HG03571 (cell line): ENCODE measurements at regions not wholly inside any gene's neighbourhood (a gene's known extent, or its start where the extent isn't known, plus 50 kb on each side); places are given as distances from the start of the nearest gene placed in this dataset.

Experiments
- ATAC-seq: cut with Tn5 transposase; IDR thresholded peaks from one replicate; pipeline ENCODE4 v1.9.1; 2021; ENCODE audit not compliant: unreplicated experiment

DNA sequence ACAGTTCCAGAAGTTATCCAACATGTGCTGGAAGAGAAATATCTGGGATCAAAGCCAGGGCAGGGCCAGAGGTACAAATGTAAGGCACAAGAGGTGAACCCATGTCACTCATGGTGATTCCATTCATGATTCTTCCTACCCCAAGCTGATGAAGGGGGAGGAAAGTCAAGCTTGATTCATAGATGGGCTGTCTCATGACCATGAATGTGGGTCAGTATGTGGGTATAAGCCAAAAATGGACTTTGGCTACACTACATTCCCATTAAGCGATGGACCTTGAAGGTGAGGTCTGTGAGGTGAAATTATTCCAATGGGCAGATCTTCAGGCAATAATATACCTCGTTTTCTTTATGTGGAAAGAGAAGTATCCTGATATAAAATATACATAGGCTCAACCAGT, 217.1 kb downstream of the BTG1 start:
- ATAC-seq = no peak

DNA sequence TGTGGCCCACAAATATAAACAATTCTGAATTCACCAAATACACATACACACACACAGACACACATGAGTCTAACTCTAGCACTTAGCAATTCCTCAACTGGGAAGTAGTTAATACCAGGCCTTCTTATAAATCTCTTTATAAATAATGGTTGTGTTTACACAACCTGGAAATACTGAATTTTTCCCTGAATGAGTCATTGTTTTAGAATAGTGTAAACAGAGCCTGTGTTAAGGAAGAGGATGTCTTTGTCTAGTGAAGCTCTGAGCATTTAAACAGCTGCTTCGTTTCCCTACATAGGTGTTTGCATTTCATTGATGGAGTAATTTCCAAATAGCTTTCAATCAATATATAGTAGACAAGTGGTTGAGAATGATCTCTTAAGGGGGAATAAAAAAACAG, 218.8 kb downstream of the BTG1 start:
- ATAC-seq = no peak

DNA sequence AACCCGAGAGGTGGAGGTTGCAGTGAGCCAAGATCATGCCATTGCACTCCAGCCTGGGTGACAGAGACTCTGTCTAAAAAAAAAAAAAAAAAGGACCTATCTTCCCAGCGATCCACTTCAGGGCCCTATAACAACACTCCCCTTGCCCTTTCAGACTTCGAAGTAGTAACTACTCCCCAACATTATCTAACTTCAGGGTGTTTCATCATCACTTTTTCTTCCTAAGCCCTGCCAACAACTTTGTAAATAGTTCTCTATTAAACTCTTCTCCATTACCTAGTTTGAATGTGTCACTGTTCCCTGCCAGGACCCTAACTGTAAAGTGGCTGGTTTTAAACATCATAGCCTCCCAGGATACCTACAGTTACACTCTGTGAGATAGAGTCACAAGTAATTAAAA, 220.8 kb downstream of the BTG1 start:
- no peak for ATAC-seq

DNA sequence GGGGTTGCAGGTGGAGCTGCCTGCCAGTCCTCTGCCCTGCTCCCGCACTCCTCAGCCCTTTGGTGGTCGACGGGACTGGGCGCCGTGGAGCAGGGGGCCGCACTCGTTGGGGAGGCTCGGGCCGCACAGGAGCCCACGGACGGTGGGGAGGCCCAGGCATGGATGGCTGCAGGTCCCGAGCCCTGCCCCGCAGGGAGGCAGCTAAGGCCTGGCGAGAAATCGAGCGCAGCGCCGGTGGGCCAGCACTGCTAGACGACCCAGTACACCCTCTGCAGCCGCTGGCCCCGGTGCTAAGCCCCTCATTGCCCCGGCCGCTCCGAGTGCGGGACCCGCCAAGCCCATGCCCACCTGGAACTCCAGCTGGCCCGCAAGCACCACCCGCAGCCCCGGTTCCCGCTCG, 221.8 kb downstream of the BTG1 start:
- no peak for ATAC-seq

DNA sequence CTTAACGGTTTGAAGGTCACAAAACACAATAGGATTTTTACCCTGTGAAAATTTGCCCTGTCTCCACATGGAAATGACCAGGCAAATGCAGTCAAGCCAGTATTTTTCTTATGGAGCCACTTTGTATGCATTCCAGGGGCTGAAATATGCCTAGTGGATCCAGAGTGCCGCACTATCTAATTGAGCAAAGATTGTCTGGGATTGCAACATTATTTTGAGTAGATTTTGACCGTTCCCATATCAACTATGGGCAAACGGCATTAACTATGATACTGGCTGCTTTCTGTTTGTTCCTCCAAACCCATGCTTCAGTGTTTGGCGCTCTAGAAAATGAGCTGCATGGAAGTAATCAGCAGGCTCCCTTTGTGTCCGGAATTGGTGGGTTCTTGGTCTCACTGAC, 223.0 kb downstream of the BTG1 start:
- ATAC-seq = no peak

DNA sequence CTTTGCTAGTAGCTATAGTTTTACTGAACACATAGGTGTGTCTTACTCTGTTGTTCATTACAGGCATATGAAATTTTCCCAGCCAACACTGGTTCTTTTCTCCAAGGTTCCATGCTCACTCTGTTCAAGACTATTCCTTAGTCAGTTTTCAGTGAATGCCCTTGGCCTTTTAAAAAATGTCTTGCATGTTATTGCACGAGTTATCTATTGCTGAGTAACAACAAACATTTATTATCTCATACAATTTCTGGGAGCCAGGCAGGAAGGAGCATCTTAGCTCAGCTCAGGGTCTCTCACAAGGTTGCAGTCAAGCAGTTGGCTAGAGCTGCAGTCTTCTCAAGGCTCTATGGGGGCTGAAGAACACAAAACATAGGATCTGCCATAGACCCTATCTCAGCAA, 223.5 kb downstream of the BTG1 start:
- no peak for ATAC-seq

DNA sequence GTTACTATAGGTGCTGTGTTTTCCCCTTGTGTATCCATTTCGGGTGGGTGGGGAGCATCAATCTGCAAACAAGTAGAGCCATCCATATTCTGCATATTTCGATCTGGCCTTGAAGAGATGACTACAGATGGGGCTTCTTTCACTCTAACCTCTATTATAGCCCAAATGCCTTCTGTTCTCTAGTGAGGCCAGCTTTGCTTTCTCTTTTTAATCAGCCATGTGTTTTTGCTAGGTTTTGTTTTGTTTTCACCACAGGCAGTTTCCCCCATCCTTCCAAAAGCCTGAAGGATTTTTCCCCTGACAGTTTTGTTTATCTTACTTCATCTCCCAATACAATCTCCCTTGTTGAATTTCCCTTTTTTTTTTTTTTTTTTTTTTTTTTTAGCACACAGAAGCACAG, 224.1 kb downstream of the BTG1 start:
- ATAC-seq = no peak

DNA sequence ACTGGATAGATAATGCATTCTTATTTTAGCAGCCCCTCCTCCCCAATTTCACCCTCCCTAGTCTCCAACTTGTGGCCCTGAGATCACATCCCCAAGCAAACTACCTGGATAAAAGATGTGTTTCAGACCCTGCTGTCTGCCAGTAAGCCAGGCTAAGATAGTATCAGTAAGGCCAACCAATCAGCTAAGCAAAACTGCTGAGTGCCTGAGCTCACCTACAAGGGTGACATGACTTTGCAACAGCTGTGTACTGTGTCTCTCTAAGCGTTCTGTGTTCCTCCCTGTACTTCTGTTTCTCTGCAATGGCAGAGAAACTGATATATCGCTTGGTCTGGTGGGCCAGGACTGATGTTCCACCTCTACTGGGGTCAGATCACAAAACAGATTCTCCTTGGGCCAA, 224.9 kb downstream of the BTG1 start:
- ATAC-seq = no peak

DNA sequence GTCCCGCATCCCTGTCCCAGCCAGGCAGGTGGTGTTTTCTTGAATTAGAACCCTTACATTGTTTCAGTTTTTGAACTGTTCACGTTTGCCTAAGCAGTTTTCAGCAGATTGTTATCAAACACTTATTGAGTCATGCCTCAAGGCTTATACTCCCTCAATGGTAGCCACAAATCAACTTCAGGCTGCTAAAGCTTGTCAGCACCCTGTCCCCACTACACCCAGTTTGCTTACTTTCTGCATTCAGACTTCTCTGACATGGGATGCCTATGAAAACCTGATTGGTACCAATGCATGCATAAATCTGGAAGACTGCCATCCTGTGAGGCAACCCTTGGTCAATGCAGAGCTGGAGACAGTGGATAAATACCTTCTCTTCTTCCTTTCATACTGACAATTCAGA, 225.4 kb downstream of the BTG1 start:
- ATAC-seq = no peak

DNA sequence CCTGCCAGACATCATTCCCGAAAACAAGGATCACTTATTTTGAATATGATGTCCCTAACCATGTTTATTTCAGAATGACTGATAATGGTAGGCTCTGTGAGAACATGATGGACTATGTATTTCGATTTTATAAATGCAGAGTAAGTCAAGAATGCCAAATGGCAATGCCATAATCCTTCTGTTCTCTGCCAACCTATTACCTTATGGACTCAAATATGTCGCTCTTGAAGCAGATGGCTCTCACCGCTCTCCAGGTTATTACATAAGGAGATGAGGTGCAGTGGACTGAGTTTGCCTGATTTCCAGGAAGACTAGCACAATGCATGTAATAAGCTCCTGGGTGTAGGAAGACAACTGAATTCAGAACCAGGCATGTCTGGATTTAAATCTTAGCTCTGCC, 227.2 kb downstream of the BTG1 start:
- ATAC-seq = no peak

DNA sequence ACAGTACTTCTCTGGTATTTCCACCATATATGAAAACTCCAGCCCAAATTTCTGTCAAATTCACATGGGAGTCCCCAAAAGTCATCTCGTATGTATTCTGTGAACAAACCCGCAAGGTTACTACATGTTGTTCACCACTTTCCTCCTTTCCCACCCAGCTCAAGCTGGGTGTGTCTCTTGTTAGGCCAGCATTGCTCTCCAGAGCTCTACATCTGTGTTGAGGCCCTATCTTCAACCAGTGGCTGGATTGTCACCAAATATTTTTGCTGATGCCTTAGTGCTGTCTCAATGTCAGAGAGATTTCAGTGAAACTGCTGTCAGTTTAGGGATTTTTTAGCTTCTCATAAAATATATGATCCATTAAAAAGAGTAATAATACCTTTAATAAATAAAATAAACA, 230.9 kb downstream of the BTG1 start:
- ATAC-seq = no peak

DNA sequence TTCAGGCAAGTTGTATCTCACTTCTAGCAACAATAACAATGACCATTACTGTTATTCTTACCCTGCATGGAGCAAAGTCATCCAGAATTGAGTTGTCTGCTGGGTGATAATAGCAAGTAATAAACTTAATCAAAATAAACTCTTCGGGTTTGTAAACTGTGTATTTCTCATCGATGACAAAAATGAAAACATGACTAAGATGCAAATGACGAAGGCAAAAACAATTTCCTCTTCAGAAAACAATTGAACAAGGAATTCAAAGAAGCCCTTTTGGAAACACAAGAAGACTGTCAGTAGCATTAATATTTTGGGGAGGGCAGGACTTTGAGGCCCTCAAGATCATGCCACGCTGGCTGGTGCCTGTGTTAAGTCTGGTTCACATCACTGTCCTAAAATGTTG, 232.0 kb downstream of the BTG1 start:
- no peak for ATAC-seq

DNA sequence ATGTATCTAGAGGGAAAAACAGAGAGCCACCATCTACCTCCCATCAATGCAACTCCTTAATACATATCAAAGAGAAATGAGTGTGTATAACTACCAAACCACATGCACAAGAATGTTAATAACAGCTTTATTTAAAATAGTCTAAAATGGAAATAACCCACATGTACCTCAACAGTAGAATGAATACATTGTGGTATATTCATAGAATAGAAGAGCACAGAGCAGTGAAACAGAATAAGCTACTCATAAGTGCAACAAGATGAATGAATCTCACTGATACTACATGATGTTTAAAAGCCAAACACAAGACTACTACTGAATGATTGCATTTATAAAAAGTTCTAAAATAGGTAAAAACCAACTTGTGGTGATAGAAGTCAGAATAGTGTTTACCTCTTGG, 232.5 kb downstream of the BTG1 start:
- no peak for ATAC-seq

DNA sequence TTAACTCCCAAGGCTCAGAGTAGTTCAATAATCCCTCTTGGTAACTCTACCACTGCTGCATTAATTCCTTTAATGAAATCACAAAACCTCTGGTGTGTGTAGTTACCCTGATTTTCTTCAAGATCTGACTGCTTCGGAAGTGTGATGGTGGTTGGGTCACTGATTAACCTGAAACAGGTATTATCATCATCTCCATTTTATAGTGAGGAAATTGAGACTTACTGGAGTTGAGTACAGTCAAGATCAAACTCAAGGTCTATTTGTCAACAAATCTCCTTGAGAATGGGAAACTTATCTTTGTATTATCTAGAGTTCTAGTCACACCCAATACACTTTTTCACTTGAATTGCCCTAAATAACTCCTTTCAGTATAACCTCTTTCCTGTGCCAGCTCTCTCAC, 233.5 kb downstream of the BTG1 start:
- no peak for ATAC-seq

DNA sequence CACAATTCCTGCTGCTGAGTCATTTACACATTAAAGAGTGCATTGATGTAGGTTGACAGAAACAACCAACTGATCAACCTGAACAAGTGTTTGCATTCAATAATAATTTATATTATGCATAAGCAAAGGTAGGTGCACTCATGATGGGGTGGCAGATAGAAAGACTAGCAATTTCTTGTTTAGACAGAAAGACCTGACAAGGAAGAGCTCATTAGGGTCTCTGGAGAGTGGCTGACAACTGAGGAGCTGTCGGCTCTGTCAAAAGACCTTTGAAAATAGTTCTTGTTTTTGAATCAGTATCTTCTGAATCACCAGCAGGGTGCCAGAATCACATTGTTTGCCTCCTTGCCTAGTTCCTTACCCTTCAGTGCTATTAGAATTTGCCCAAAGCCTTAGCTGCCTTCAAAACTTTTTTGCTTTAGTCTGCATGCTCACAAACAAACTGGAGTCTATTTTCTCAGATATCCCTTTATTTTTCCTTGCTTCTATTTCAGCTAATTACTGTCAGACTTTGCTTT, 234.7 kb downstream of the BTG1 start:
- ATAC-seq = no peak

DNA sequence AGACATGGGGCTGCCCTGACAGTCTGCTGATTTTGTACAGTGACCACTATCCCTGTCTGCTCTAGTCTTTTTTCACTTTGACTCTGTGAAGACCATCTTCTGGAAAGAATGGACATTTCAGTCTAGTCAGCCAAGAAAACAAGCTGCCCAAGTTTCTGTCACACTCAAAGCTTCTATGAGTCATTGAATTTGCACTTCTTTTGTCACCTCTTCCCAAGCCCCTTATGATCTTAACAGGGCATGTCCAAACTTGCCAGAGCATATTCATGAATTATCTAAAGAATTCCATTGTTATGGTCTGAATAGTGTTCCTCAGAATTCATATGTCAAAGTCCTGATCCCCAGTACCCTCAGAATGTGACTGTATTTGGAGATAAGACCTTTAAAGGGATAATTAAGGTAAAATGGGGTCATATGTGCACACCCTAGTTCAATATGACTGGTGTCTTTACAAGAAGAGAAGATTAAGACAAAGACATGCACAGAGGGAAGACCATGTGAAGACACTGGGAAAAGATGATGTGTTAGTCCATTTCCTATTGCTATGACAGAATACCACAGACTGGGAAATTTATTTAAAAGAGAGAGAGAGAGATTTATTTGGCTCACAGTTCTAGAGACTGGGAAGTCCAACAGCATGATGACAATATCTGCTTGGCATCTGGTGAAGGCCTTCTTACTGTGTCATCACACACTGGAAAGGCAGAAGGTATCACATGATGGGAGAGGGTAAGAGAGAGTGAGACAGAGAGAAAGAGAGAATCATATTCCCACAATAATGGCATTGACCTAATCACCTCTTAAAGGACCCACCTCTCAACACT, 242.6 kb downstream of the BTG1 start:
- ATAC-seq = no peak

DNA sequence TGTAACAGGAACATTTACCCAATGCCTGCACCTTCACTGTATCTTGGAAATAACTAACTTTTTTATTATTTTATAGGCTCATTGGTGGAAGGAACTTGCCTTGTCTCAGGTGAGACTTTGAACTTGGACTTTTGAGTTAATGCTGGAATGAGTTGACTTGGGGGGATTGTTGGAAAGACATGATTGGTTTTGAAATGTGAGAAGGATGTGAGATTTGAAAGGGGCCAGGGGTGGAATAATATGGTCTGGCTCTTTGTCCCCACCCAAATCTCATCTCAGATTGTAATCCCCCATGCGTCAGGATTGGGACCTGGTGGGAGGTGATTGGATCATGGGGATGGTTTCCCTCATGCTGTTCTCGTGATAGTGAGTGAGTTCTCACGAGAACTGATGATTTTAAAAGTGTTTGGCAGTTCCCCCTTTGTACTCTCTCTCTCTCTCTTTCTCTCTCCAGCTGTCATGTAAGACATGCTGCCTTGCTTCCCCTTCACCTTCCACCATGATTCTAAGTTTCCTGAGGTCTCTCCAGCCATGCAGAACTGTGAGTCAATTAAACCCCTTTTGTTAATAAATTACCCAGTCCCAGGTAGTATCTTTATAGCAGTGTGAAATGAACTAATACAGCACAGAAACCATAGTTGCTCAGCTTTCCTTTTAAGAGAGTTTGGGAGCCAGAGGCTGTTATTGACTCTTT, 244.1 kb downstream of the BTG1 start:
- ATAC-seq = no peak

DNA sequence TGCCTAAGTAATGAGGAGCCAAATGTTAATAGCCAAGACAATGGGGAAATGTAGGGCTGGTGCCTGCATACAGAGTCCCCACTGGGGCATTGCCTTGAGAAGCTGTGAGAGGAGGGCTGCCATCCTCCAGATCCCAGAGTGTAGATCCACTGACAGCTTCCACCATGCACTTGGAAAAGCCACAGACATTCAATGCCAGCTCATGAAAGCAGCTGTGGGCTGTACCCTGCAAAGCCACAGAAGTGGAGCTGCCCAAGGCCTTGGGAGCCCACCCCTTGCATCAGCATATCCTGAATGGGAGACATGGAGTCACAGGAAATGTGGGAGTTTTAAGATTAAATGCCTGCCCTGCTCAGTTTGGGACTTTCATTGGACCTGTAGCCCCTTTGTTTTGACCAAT, 244.7 kb downstream of the BTG1 start:
- ATAC-seq = no peak

DNA sequence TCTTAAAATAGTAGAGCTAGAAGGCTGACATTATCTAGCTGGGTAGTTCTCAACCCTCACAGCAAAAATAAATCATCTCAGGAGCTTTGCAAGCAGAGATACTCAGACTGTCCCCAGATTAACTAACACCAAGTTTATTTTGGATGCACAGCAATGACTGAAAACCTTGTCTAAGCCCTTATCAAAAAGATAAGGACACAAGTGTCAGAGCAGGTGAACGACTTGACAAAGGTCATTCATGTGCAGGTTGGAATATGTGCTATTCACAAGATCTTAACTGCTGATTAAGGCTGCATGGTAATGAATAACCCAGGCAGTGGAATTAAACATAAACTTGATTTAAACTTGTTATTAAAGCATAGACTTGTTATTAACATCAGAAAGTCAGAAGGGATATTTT, 246.6 kb downstream of the BTG1 start:
- no peak for ATAC-seq

DNA sequence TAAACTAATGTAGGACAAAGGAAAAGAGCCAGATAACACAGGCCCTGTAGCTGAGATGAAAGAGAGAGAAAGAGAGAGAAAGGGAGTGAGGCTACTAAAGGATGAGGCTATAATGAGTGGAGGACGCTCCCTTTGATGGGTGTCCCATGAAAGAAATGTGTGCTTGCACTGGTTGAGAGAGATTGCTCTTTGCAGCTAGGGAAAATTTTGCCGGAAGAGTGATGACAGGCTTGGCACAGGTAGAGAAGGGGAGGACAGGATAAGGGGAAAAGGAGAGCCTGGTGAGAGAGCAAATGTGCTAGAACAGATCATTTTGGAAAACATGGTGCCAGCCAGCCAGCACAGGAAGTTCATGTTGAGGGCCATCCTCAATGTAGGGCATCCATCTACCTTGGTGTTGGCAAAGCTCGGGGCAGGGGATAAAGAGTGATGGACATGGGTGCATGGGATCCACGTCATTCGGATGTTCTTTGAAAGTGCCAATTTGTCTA, 248.6 kb downstream of the BTG1 start:
- no peak for ATAC-seq

DNA sequence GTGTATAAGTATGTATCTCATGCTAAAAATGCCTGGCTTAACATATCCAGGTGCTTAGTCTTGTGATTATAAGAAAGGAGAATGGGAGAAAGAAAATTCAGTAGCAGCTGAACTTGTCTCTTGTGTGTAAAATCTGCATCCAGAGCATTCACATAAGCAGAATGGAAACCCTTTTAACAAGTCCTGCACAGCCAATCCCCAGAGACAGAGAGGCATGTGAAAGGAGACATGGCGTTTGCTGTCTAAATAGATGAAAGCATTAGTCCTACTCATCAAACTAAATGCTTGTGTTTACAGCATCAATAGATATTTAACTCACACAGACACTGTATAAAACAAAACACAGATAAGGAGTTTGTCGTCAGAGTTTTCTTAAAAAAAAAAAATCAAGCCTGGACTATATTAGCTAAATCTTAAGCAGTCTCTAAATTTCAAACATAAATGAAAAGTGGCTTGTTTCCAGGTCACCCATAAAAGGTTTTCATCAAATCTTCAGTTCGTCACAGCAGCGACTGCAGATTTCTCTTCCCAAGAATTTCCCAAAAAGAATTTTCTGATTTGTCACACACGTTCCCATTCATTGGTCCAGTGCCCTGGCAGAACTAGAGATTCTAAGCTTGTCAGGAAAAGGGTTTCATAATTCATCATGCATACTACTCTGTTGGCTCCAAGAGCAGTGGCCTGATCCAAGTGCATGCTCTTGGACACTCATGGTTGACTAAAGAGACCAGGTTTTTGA, 249.2 kb downstream of the BTG1 start:
- no peak for ATAC-seq

DNA sequence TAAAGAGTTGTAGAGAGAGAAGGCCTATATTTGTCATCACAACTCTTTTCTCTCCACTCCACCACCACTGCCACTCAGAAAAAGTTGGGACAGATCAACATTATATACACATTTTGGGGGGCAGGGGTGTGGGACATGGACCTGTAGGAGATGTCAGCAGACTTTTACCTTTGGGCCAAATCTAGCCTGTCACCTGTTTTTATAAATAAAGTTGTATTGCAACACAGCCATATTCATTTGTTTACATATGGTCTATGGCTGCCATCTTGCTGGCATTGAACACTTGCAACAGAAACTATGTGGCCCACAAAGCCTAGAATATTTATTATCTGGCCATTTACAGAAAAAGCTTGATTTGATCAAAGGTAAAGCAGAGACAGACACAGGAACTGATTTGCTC, 250.7 kb downstream of the BTG1 start:
- ATAC-seq = no peak
